PC-9 (cell line): ENCODE measurements at regions not wholly inside any gene's neighbourhood (a gene's known extent, or its start where the extent isn't known, plus 50 kb on each side); places are given as distances from the start of the nearest gene placed in this dataset.
"Not testable (repeated sequence)": the region's sequence is repeated elsewhere in the genome, so short reads cannot be mapped to it uniquely, and the experiment has no call there.

ENCODE experiments used
- EZH2 ChIP-seq: fragments of 200-600 bp; sonication (generic); IDR thresholded peaks from 2 replicates; pipeline ENCODE4 v1.8.0; 2017; ENCODE audit warnings: antibody characterized with exemption, low read depth
- TF ChIP-seq, protein P1 (sequence below): fragments of 200-600 bp; sonication (generic); conservative IDR thresholded peaks from 2 replicates; pipeline ENCODE4 v1.6.1; 2017; ENCODE audit warnings: mixed run types, antibody characterized with exemption, mild to moderate bottlenecking, moderate library complexity

DNA sequence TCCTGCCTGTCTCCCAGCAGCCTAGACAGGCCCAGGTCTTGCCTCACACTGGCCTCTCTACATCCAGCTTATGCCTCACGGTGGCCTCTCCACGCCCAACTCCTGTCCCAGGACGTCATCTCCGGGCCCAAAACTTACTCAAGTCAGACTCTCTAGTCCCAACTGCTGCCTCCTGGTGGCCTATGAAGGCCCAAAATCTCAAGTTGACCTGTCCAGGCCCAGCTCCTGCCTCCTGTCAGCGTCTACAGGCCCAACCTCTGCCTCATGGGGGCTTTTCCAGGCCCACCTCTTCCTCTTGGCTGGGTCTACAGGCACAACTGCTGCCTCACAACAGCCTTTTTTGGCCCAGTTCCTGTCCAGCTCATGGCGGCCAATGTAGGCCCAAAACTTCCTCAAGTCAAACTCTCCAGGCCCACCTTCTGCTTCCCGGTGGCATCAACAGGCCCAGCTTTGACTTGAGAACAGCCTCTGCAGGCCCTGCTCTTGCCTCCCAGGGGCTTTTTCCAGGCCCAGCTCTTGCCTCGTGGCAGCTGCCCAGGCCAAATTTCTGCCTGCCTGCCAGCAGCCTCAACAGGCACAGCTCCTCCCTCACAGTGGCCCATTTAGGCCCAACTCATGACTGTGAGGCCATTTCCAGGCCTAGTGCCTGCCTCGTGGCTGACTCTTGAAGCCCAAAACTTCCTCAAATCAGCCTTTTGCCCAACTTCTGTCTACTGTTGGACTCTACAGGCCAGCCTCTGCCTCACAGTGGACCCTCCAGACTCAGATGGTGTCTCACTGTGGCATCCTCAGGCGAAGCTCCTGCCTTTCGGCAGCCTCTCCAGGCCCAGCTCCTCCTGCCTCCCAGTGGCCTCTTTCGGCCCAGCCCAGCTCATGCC is 89.8 kb upstream of the PRDM7 start:
- TF ChIP-seq, protein P1, sequence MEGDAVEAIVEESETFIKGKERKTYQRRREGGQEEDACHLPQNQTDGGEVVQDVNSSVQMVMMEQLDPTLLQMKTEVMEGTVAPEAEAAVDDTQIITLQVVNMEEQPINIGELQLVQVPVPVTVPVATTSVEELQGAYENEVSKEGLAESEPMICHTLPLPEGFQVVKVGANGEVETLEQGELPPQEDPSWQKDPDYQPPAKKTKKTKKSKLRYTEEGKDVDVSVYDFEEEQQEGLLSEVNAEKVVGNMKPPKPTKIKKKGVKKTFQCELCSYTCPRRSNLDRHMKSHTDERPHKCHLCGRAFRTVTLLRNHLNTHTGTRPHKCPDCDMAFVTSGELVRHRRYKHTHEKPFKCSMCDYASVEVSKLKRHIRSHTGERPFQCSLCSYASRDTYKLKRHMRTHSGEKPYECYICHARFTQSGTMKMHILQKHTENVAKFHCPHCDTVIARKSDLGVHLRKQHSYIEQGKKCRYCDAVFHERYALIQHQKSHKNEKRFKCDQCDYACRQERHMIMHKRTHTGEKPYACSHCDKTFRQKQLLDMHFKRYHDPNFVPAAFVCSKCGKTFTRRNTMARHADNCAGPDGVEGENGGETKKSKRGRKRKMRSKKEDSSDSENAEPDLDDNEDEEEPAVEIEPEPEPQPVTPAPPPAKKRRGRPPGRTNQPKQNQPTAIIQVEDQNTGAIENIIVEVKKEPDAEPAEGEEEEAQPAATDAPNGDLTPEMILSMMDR: not testable (repeated sequence)
- TF ChIP-seq EZH2: not testable (repeated sequence)
